OCI-LY7 (cell line): ENCODE measurements at regions not wholly inside any gene's neighbourhood (a gene's known extent, or its start where the extent isn't known, plus 50 kb on each side); places are given as distances from the start of the nearest gene placed in this dataset.

Experiments used
- BruUV-seq: library from RNA; stranded (reverse); fragments of 400-500 nt; replicated peaks from 2 replicates; lab custom pipeline; 2021; lab: Mats Ljungman, UMichigan
- CTCF ChIA-PET: fragments of 300-600 bp; sonication (Branson Sonifier 250); formaldehyde crosslinking; loops from one replicate; lab custom pipeline; 2022; ENCODE audit warnings: antibody characterized with exemption; ENCODE audit not compliant: unreplicated experiment; lab: Charles Lee
- POLR2A ChIA-PET: fragments of 300-600 bp; sonication (Branson Sonifier 250); formaldehyde crosslinking; loops from one replicate; lab custom pipeline; 2022; ENCODE audit warnings: antibody characterized with exemption; lab: Charles Lee
- DNase-seq: peaks from one replicate; pipeline ENCODE4 v3.0.0-alpha.2; 2015; ENCODE audit warnings: low spot score
- H2AFZ ChIP-seq: fragments of 200-600 bp; sonication (generic), shearing (Covaris generic); 2 replicates; pipeline ENCODE4 v1.6.1; 2014; ENCODE audit warnings: mild to moderate bottlenecking, antibody characterized with exemption, low read length, moderate library complexity
- H3K27ac ChIP-seq: fragments of 200-600 bp; sonication (generic); 2 replicates; pipeline ENCODE4 v1.5.1; 2014; ENCODE audit warnings: mixed run types, low read depth, mild to moderate bottlenecking, moderate library complexity, low read length, inconsistent platforms; ENCODE audit not compliant: poor library complexity, severe bottlenecking
- H3K36me3 ChIP-seq: fragments of 200-600 bp; sonication (generic); 2 replicates; pipeline ENCODE4 v1.6.1; 2014; ENCODE audit warnings: mild to moderate bottlenecking, antibody characterized with exemption, low read length, moderate library complexity, mixed read lengths; ENCODE audit not compliant: insufficient read depth
- H3K4me1 ChIP-seq: fragments of 200-600 bp; sonication (generic); 2 replicates; pipeline ENCODE4 v1.5.1; 2014; ENCODE audit warnings: mild to moderate bottlenecking, low read length; ENCODE audit not compliant: insufficient read depth, poor library complexity, severe bottlenecking
- H3K4me2 ChIP-seq: fragments of 200-600 bp; sonication (generic); 2 replicates; pipeline ENCODE4 v1.6.1; 2014; ENCODE audit warnings: mild to moderate bottlenecking, low read length
- H3K4me3 ChIP-seq: fragments of 200-600 bp; sonication (generic); 2 replicates; pipeline ENCODE4 v1.5.1; 2014; ENCODE audit warnings: mild to moderate bottlenecking, low read depth, low read length; ENCODE audit not compliant: poor library complexity, severe bottlenecking
- H3K79me2 ChIP-seq: fragments of 200-600 bp; sonication (generic); 2 replicates; pipeline ENCODE4 v1.6.1; 2016; ENCODE audit warnings: low read depth, mild to moderate bottlenecking, low read length, moderate library complexity, mixed read lengths; ENCODE audit not compliant: insufficient read depth
- H3K9me2 ChIP-seq: fragments of 200-600 bp; sonication (generic); 2 replicates; pipeline ENCODE4 v1.6.1; 2016; ENCODE audit warnings: mild to moderate bottlenecking, low read length, mixed read lengths; ENCODE audit not compliant: insufficient read depth
- H3K9me3 ChIP-seq: fragments of 200-600 bp; sonication (generic); 2 replicates; pipeline ENCODE4 v1.6.1; 2014; ENCODE audit warnings: mild to moderate bottlenecking, mixed run types, low read length, mixed read lengths
- H4K20me1 ChIP-seq: fragments of 200-600 bp; sonication (generic); 2 replicates; pipeline ENCODE4 v1.6.1; 2014; ENCODE audit warnings: mild to moderate bottlenecking, antibody characterized with exemption, low read length, moderate library complexity, mixed read lengths; ENCODE audit not compliant: insufficient read depth
- EZH2phosphoT487 ChIP-seq: fragments of 200-600 bp; sonication (generic); IDR thresholded peaks from 2 replicates; pipeline ENCODE4 v1.6.1; 2018; ENCODE audit warnings: low read depth, borderline replicate concordance, mild to moderate bottlenecking, mixed run types, antibody characterized with exemption, low read length, moderate library complexity, mixed read lengths
- intact Hi-C: fragments of 100-400 bp; cut with micrococcal nuclease; formaldehyde crosslinking; loops from one replicate; pipeline ENCODE4 v1.10.0; 2022; ENCODE audit not compliant: unreplicated experiment
- TF ChIP-seq, protein P1 (sequence below): fragments of 200-600 bp; sonication (generic); conservative IDR thresholded peaks from 2 replicates; pipeline ENCODE4 v1.5.1; 2014; ENCODE audit warnings: mild to moderate bottlenecking, antibody characterized with exemption, low read length, moderate library complexity, mixed read lengths

DNA sequence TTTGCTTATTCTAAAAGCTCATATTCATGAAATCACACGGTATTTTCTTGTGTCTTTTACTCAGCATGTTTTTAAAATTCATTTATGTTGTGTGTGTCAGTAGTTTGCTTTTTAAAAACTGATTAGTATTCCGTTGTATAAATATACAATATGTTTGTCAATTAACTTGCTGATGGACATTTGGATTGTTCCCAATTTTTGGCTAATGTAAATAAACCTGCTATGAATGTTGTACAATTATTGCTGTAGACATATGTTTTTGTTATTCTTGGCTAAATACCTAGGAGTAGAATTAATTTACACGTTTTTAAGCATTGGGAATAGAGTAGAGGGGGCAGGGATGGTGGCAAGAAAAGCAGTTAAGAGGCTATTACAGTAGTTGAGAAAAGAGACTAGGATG lies 199.5 kb upstream of the CCL2 start:
- ChIA-PET CTCF (no interaction called here), POLR2A (no interaction called here)
- Histone ChIP-seq H3K27ac (no peak overlapping the region), H3K36me3 (no peaks in the 10 kb centered on the region), H3K4me2 (no peak overlapping the region), H3K4me1 (no peaks in the 10 kb centered on the region), H3K4me3 (no peak overlapping the region), H3K79me2 (no peaks in the 10 kb centered on the region), H3K9me2 (no peaks in the 10 kb centered on the region), H4K20me1 (no peaks in the 10 kb centered on the region), H2AFZ (no peak overlapping the region), H3K9me3 (no peaks in the 10 kb centered on the region)
- no TSS peak for BruUV-seq
- DNase-seq, result no peak
- intact Hi-C loops, result no loop called here
- TF ChIP-seq, protein P1, sequence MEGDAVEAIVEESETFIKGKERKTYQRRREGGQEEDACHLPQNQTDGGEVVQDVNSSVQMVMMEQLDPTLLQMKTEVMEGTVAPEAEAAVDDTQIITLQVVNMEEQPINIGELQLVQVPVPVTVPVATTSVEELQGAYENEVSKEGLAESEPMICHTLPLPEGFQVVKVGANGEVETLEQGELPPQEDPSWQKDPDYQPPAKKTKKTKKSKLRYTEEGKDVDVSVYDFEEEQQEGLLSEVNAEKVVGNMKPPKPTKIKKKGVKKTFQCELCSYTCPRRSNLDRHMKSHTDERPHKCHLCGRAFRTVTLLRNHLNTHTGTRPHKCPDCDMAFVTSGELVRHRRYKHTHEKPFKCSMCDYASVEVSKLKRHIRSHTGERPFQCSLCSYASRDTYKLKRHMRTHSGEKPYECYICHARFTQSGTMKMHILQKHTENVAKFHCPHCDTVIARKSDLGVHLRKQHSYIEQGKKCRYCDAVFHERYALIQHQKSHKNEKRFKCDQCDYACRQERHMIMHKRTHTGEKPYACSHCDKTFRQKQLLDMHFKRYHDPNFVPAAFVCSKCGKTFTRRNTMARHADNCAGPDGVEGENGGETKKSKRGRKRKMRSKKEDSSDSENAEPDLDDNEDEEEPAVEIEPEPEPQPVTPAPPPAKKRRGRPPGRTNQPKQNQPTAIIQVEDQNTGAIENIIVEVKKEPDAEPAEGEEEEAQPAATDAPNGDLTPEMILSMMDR, result no peak
- TF ChIP-seq EZH2phosphoT487, result no peak

DNA sequence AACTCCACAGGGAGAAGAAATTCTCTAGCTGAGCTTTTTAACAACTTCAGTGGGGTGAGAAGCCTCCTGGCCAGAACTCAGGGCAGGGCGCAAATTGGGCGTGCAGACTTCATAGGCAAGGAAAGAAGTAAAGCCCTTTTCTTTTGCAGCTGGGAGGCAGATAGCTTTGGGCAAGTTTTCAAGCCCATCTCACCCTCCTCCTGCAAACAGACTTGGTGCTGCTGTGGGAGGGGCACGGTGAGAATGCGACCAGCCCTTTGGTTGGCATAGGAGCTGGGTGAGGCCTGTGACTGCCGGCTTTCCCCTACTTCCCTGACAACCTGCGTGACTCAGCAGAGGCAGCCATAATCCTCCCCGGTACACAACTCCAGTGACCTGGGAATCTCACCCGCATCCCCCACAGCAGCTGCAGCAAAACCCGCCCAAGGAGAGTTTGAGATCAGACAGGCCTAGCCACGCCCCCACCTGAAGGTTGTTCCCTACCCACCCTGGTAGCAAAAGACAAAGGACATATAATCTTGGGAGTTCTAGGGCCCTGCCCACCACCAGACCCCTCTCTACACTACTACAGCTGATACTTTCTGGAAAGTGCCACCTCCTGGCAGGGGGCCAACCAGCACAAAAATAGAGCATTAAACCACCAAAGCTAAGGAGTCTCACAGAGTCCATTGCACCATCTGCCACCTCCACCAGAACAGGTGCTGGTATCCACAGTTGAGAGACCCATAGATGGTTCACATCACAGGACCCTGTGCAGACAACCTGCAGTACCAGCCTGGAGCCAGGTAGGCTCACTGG lies 195.5 kb upstream of the CCL2 start:
- TF ChIP-seq EZH2phosphoT487, result no peak
- TF ChIP-seq, protein P1, result no peak
- H3K9me2 ChIP-seq, result no peaks in the 10 kb centered on the region
- BruUV-seq, result no TSS peak
- no peak overlapping the region for H3K27ac ChIP-seq
- H4K20me1 ChIP-seq, result no peaks in the 10 kb centered on the region
- CTCF ChIA-PET, result no interaction called here
- no peaks in the 10 kb centered on the region for H3K79me2 ChIP-seq
- H3K9me3 ChIP-seq, result no peaks in the 10 kb centered on the region
- H2AFZ ChIP-seq, result no peak overlapping the region
- POLR2A ChIA-PET, result no interaction called here
- no peak overlapping the region for H3K4me2 ChIP-seq
- DNase-seq, result no peak
- no peak overlapping the region for H3K4me3 ChIP-seq
- intact Hi-C loops, result no loop called here
- no peaks in the 10 kb centered on the region for H3K4me1 ChIP-seq
- H3K36me3 ChIP-seq, result no peaks in the 10 kb centered on the region

DNA sequence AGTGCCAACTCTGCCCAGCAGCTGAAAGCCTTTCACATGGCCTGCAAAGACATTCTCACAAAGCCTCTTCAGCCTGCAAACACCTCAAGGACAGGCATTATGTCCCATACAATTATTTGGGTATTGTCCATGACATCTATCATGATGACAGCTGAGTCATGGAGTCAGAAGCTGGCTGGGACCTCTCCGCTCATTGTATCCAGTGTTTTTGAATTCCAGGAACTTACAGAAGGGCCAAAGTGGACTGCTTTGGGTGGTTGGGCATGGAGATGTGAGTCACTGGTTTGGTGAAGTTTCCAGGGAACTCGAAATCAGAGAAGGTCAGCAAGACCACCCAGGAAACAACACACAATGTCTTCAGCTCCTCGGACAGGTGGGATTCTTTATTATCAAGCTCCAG lies 188.6 kb upstream of the CCL2 start:
- DNase-seq, result no peak
- TF ChIP-seq, protein P1, result no peak
- TF ChIP-seq EZH2phosphoT487, result no peak
- intact Hi-C loops, result no loop called here
- H2AFZ ChIP-seq, result no peak overlapping the region
- no peak overlapping the region for H3K4me2 ChIP-seq
- H3K27ac ChIP-seq, result no peak overlapping the region
- H4K20me1 ChIP-seq, result no peaks in the 10 kb centered on the region
- no TSS peak for BruUV-seq
- ChIA-PET CTCF (no interaction called here), POLR2A (no interaction called here)
- no peaks in the 10 kb centered on the region for H3K9me2 ChIP-seq
- H3K4me3 ChIP-seq, result no peak overlapping the region
- no peaks in the 10 kb centered on the region for H3K36me3 ChIP-seq
- H3K9me3 ChIP-seq, result no peaks in the 10 kb centered on the region
- H3K4me1 ChIP-seq, result no peaks in the 10 kb centered on the region
- H3K79me2 ChIP-seq, result no peaks in the 10 kb centered on the region
